Keratinocyte (primary cell): ENCODE measurements at regions not wholly inside any gene's neighbourhood (a gene's known extent, or its start where the extent isn't known, plus 50 kb on each side); places are given as distances from the start of the nearest gene placed in this dataset.

Experiments
- EZH2 ChIP-seq: IDR thresholded peaks from one replicate; pipeline ENCODE4 v1.6.1; 2012; ENCODE audit warnings: inconsistent platforms, mild to moderate bottlenecking, low read length, moderate library complexity
- TF ChIP-seq, protein P1 (sequence below), 3 experiments: IDR thresholded peaks in 1 of 3; conservative IDR thresholded peaks in 1 of 3; optimal IDR thresholded peaks in 1 of 3; 2 replicates in 2 of 3; 3 replicates in 1 of 3; pipeline versions ENCODE3 to v1.5.1; 2011; ENCODE audit warnings: low read length in 3 of 3, mild to moderate bottlenecking in 3 of 3, moderate library complexity in 2 of 3, control low read depth in 1 of 3, inconsistent platforms in 1 of 3; ENCODE audit not compliant: insufficient read depth in 2 of 3; ENCODE audit errors: extremely low read depth in 1 of 3

DNA sequence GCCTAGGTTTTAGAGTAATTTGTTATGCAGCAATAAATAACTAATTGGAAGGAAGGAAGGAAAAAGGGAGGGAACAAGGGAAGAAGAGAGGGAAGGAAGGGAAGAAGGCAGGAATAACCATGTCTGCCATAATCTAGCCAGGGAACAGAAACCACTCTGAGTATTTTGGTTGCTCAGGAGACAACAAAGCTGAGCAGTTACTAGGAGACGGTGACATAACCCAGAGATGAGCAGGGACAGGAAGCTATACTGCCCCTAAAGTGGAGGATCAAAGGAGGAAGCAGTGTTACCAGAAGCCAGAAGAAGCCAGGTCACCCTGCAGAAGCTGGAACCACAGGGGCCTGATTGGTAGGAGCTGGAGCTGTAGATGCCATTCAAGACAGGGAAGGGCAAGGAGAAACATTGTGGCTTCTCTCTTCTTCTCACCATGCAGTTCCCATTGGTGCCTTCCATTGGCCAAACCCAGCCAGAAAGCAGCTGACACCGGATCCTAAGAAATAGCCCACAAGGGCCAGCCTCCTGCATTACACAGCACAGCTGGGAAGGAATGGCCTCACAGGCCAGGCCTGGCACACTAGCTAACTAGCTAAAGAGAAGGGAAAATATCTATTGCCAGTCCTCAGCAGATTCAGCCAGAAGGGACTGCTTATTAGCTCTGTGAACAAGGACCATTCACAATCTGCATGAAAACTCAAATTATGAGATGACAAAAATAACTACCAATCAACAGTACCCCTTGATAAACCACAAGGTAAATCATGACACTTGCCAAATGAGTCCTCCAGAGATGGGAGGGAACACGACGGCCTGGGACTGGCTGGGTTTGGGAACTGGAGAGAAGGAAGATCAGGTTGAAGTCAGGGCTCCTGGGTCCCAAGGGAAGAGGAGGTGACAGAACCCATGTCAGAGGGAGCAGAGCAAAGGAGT is 184.5 kb upstream of the NFE2L3 start:
- TF ChIP-seq, protein P1, sequence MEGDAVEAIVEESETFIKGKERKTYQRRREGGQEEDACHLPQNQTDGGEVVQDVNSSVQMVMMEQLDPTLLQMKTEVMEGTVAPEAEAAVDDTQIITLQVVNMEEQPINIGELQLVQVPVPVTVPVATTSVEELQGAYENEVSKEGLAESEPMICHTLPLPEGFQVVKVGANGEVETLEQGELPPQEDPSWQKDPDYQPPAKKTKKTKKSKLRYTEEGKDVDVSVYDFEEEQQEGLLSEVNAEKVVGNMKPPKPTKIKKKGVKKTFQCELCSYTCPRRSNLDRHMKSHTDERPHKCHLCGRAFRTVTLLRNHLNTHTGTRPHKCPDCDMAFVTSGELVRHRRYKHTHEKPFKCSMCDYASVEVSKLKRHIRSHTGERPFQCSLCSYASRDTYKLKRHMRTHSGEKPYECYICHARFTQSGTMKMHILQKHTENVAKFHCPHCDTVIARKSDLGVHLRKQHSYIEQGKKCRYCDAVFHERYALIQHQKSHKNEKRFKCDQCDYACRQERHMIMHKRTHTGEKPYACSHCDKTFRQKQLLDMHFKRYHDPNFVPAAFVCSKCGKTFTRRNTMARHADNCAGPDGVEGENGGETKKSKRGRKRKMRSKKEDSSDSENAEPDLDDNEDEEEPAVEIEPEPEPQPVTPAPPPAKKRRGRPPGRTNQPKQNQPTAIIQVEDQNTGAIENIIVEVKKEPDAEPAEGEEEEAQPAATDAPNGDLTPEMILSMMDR (optimal IDR thresholded peaks at IDR 0.05 in 1 of 3, IDR thresholded peaks at IDR 0.05 in 1 of 3, conservative IDR thresholded peaks at IDR 0.05 in 1 of 3; ENCODE audit: extremely low read depth in 1 of 3, insufficient read depth in 2 of 3, low read length in 3 of 3): no peak
- TF ChIP-seq EZH2: no peak
